PC-9 (cell line): ENCODE measurements at regions not wholly inside any gene's neighbourhood (a gene's known extent, or its start where the extent isn't known, plus 50 kb on each side); places are given as distances from the start of the nearest gene placed in this dataset.

Source experiments
- BruUV-seq: library from RNA; stranded (reverse); fragments of 400-500 nt; replicated peaks from 2 replicates; lab custom pipeline; 2021; lab: Mats Ljungman, UMichigan
- CTCF ChIA-PET: fragments of 300-600 bp; sonication (Branson Sonifier 250); formaldehyde crosslinking; loops from one replicate; lab custom pipeline; 2022; ENCODE audit warnings: antibody characterized with exemption; lab: Charles Lee
- POLR2A ChIA-PET: fragments of 300-600 bp; sonication (Branson Sonifier 250); formaldehyde crosslinking; loops from one replicate; lab custom pipeline; 2022; ENCODE audit warnings: antibody characterized with exemption; ENCODE audit not compliant: unreplicated experiment; lab: Charles Lee
- DNase-seq, 2 experiments: peaks; one replicate each; pipeline versions ENCODE4 v3.0.0 to v3.0.0-alpha.2; 2015 to 2022; ENCODE audit warnings: mixed read lengths in 1 of 2
- H2AFZ ChIP-seq: fragments of 200-600 bp; sonication (generic); 2 replicates; pipeline ENCODE4 v1.8.1; 2017; ENCODE audit warnings: antibody characterized with exemption
- H3F3A ChIP-seq: fragments of 200-600 bp; sonication (generic); 2 replicates; pipeline ENCODE4 v1.8.1; 2017; ENCODE audit warnings: antibody characterized with exemption, mild to moderate bottlenecking, low read depth; ENCODE audit not compliant: insufficient read depth
- H3K27ac ChIP-seq: fragments of 200-600 bp; sonication (generic); 2 replicates; pipeline ENCODE4 v1.6.1; 2016; ENCODE audit warnings: mixed run types
- H3K27me3 ChIP-seq: fragments of 200-600 bp; sonication (generic); 2 replicates; pipeline ENCODE4 v1.6.1; 2016; ENCODE audit warnings: low read depth, mixed run types; ENCODE audit not compliant: insufficient read depth
- H3K36me3 ChIP-seq: fragments of 200-600 bp; sonication (generic); 2 replicates; pipeline ENCODE4 v1.6.1; 2016; ENCODE audit warnings: low read depth, mixed run types
- H3K4me1 ChIP-seq: fragments of 200-600 bp; sonication (generic); replicated peaks from 2 replicates; pipeline ENCODE4 v1.6.1; 2016; ENCODE audit warnings: mixed run types; ENCODE audit not compliant: insufficient read depth
- H3K4me2 ChIP-seq: fragments of 200-600 bp; sonication (generic); 2 replicates; pipeline ENCODE4 v1.6.1; 2017; ENCODE audit warnings: mixed run types
- H3K4me3 ChIP-seq: fragments of 200-600 bp; sonication (generic); 2 replicates; pipeline ENCODE4 v1.6.1; 2016; ENCODE audit warnings: mixed run types
- H3K79me2 ChIP-seq: fragments of 200-600 bp; sonication (generic); 2 replicates; pipeline ENCODE4 v1.6.1; 2017; ENCODE audit warnings: low read depth, mixed run types
- H3K9me2 ChIP-seq: fragments of 200-600 bp; sonication (generic); 2 replicates; pipeline ENCODE4 v1.8.1; 2017; ENCODE audit warnings: mild to moderate bottlenecking; ENCODE audit not compliant: insufficient read depth
- H3K9me3 ChIP-seq: fragments of 200-600 bp; sonication (generic); 2 replicates; pipeline ENCODE4 v1.8.1; 2016; ENCODE audit warnings: low read depth; ENCODE audit not compliant: insufficient read depth
- H4K20me1 ChIP-seq: fragments of 200-600 bp; sonication (generic); 2 replicates; pipeline ENCODE4 v1.8.1; 2017; ENCODE audit not compliant: insufficient read depth
- EZH2 ChIP-seq: fragments of 200-600 bp; sonication (generic); IDR thresholded peaks from 2 replicates; pipeline ENCODE4 v1.8.0; 2017; ENCODE audit warnings: antibody characterized with exemption, low read depth
- intact Hi-C: fragments of 100-400 bp; cut with micrococcal nuclease; formaldehyde crosslinking; loops from one replicate; pipeline ENCODE4 v1.10.0; 2022; ENCODE audit not compliant: unreplicated experiment
- TF ChIP-seq, protein P1 (sequence below): fragments of 200-600 bp; sonication (generic); conservative IDR thresholded peaks from 2 replicates; pipeline ENCODE4 v1.6.1; 2017; ENCODE audit warnings: mixed run types, antibody characterized with exemption, mild to moderate bottlenecking, moderate library complexity

DNA sequence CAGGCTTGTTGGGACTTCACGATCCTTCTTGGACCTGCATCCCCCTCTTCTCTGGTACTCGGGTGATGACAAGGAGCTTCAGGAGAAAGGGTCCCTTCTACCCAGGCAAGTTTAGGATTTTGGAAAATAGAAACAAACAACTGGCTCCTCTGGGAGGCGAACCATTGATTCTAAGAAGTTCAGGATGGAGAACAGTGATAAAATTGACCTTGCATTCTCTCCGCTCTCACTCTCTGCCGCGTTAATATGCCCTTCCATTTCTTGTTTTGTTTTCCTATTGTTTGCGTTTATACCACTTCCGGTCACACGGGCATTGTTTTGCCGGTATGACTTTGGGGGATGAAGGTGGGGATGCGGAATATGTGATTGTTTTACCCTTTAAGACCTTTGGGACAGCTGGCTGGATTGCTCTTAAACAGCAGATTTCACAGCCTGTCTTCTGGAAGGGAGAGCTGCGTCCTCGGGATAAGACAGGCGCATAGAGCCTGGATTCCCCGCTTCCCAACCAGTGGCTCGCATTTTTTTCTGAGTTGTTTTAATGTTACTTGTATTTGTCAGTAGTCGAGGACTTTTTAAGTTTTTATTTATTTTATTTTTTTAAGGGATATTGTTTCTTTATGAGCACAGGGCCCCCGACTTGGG is 144.3 kb upstream of the ZNF184 start:
- Histone ChIP-seq H3K79me2 (no peaks in the 10 kb centered on the region), H3K36me3 (no peaks in the 10 kb centered on the region), H3K27ac (peak overlapping the region; percentile 30), H3K27me3 (no peaks in the 10 kb centered on the region), H3K4me1 (peaks cover 8% of the 10 kb centered on the region), H3K9me2 (no peaks in the 10 kb centered on the region), H3K9me3 (no peaks in the 10 kb centered on the region), H3K4me2 (peak overlapping the region; percentile 88), H2AFZ (peak overlapping the region; percentile 90), H3K4me3 (peak overlapping the region; percentile 78), H3F3A (peaks cover 20% of the 10 kb centered on the region), H4K20me1 (no peaks in the 10 kb centered on the region)
- DNase-seq: peak in 1 of 2 experiments; percentile 27
- intact Hi-C loops: loop anchor here (5.0 kb wide), 1 partner anchor 55 kb away; no protein-coding TSS in a partner anchor
- TF ChIP-seq, protein P1, sequence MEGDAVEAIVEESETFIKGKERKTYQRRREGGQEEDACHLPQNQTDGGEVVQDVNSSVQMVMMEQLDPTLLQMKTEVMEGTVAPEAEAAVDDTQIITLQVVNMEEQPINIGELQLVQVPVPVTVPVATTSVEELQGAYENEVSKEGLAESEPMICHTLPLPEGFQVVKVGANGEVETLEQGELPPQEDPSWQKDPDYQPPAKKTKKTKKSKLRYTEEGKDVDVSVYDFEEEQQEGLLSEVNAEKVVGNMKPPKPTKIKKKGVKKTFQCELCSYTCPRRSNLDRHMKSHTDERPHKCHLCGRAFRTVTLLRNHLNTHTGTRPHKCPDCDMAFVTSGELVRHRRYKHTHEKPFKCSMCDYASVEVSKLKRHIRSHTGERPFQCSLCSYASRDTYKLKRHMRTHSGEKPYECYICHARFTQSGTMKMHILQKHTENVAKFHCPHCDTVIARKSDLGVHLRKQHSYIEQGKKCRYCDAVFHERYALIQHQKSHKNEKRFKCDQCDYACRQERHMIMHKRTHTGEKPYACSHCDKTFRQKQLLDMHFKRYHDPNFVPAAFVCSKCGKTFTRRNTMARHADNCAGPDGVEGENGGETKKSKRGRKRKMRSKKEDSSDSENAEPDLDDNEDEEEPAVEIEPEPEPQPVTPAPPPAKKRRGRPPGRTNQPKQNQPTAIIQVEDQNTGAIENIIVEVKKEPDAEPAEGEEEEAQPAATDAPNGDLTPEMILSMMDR: no peak
- no peak for TF ChIP-seq EZH2
- POLR2A ChIA-PET: interaction anchor here (0.7 kb wide), 1 partner anchor 51 kb away, joined by 3 read pairs; no protein-coding TSS in a partner anchor
- CTCF ChIA-PET: interaction anchor here (0.6 to 1.5 kb wide), 6 partner anchors 8 to 71 kb away, joined by 3 to 9 read pairs (median 4); no protein-coding TSS in a partner anchor
- no TSS peak for BruUV-seq

DNA sequence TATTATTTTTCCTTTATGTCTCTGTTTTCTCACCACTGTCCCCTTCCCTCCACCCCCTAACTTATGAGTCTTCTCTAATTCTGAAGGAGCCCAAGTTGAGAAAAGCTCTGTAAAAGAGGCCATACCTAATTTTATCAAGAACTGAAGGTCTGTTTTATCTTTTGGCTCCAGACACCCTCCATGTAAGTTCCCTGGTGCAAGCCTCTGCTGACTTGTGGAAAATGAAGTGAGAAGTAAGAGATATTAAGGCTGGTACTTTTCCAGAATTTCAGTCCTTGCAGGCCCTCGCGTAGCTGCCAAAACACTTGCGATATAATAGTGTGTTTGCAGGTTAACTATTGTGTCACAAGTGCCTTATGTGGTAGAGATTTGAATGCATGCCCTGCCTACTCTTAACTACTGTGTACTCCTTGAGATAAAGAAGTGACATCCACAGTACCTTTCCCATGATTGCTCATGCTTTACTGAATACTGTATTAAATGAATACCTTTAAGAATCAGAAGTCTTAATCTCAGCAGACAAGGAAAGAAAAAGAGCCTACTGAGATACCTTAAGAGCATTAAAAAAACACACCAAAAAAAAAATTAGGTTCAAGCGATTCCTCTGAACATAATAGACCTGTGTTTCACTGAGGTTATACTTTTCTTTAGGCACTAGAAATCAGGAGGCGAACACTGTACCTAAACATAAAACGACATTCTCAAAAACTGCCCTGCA is 143.6 kb upstream of the ZNF184 start:
- Histone ChIP-seq H3K36me3 (no peaks in the 10 kb centered on the region), H2AFZ (peak overlapping the region; percentile 90), H3K4me3 (peak overlapping the region; percentile 78), H3K9me3 (no peaks in the 10 kb centered on the region), H3K79me2 (no peaks in the 10 kb centered on the region), H3K9me2 (no peaks in the 10 kb centered on the region), H3F3A (peaks cover 20% of the 10 kb centered on the region), H3K4me1 (peaks cover 8% of the 10 kb centered on the region), H3K27ac (no peak overlapping the region), H3K4me2 (peak overlapping the region; percentile 88), H4K20me1 (no peaks in the 10 kb centered on the region), H3K27me3 (no peaks in the 10 kb centered on the region)
- no TSS peak for BruUV-seq
- TF ChIP-seq, protein P1: no peak
- CTCF ChIA-PET: interaction anchor here (0.6 kb wide), 2 partner anchors 27 to 68 kb away, joined by 3 to 4 read pairs; no protein-coding TSS in a partner anchor
- no peak for DNase-seq
- POLR2A ChIA-PET: no interaction called here
- intact Hi-C loops: loop anchor here (5.0 kb wide), 1 partner anchor 56 kb away; no protein-coding TSS in a partner anchor

DNA sequence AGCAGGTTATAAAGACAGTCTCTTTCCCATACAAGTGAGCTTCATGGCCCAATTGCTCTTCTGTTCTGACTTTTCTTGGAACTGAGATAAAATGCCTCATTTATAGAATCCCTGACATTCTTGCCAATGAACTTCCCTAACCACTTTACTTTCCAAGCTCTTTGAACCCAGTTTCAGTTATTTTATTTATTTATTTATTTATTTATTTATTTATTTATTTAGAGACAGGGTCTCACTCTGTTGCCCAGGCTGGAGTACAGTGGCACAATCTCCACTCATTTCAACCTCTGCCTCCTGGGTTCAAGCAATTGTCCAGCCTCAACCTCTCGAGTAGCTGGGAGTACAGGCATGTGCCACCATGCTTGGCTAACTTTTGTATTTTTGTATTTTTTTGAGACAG is 138.5 kb upstream of the ZNF184 start:
- ChIA-PET POLR2A (no interaction called here), CTCF (no interaction called here)
- Histone ChIP-seq H3K79me2 (no peaks in the 10 kb centered on the region), H3K9me3 (no peaks in the 10 kb centered on the region), H3K9me2 (no peaks in the 10 kb centered on the region), H3K4me1 (peaks cover 9% of the 10 kb centered on the region), H3K27me3 (no peaks in the 10 kb centered on the region), H2AFZ (no peak overlapping the region), H3K4me3 (no peak overlapping the region), H3K36me3 (no peaks in the 10 kb centered on the region), H3K27ac (no peak overlapping the region), H3F3A (peaks cover 18% of the 10 kb centered on the region), H4K20me1 (no peaks in the 10 kb centered on the region), H3K4me2 (no peak overlapping the region)
- no peak for TF ChIP-seq EZH2
- TF ChIP-seq, protein P1: no peak
- DNase-seq: no peak
- BruUV-seq: no TSS peak
- intact Hi-C loops: no loop called here
